Testis (tissue), 2 donors: ENCODE measurements at regions not wholly inside any gene's neighbourhood (a gene's known extent, or its start where the extent isn't known, plus 50 kb on each side); places are given as distances from the start of the nearest gene placed in this dataset.

ENCODE experiments used
- POLR2A ChIP-seq: fragments of 450-650 bp; IDR thresholded peaks from one replicate; pipeline ENCODE4 v1.6.1; 2017; ENCODE audit warnings: antibody characterized with exemption, mild to moderate bottlenecking, moderate library complexity
- TF ChIP-seq, protein P1 (sequence below), 3 experiments: fragments of 450-650 bp in 2 of 3; fragments of 200-600 bp in 1 of 3; sonication (generic) in 1 of 3; IDR thresholded peaks; one replicate each; pipeline ENCODE4 v1.5.1; 2016 to 2019; ENCODE audit warnings: antibody characterized with exemption in 3 of 3, mild to moderate bottlenecking in 2 of 3, moderate library complexity in 1 of 3

DNA sequence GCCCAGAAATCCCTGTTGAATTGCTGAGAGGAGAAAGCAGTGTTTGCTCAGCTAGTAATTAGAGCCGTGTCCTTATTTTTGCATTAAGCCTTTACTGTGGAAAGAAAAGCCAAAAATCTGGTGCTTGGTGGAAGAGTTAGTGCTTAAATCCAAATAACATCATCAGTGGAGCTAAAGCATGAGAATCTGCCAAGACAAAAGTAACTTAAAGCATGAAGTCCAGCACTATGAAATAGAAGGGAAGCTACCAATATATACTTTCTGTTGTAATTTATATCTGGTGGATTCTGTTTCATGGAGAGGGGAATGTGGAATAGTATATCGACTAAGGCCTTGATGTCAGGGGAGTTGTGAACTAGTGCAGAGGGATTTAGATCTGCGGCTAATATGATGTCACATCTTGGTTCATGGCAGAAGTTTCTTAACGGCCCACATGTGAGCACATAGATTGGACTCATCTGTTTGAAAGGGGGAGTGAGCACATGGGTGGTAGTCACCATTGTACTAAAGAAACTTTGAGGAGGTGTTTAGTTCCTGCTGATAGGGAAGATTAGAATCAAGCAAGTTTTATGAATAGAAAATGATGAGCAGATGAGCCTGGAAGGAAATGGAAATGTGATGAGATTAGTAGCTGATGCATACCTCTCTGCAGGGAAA is 224.4 kb upstream of the MTNR1B start:
- TF ChIP-seq POLR2A = no peak
- TF ChIP-seq, protein P1, sequence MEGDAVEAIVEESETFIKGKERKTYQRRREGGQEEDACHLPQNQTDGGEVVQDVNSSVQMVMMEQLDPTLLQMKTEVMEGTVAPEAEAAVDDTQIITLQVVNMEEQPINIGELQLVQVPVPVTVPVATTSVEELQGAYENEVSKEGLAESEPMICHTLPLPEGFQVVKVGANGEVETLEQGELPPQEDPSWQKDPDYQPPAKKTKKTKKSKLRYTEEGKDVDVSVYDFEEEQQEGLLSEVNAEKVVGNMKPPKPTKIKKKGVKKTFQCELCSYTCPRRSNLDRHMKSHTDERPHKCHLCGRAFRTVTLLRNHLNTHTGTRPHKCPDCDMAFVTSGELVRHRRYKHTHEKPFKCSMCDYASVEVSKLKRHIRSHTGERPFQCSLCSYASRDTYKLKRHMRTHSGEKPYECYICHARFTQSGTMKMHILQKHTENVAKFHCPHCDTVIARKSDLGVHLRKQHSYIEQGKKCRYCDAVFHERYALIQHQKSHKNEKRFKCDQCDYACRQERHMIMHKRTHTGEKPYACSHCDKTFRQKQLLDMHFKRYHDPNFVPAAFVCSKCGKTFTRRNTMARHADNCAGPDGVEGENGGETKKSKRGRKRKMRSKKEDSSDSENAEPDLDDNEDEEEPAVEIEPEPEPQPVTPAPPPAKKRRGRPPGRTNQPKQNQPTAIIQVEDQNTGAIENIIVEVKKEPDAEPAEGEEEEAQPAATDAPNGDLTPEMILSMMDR (IDR thresholded peaks at IDR 0.05) = no peak
